H1 (cell line): ENCODE measurements at regions not wholly inside any gene's neighbourhood (a gene's known extent, or its start where the extent isn't known, plus 50 kb on each side); places are given as distances from the start of the nearest gene placed in this dataset.

Experiments
- CTCF ChIA-PET: fragments of 300-600 bp; sonication (Branson Sonifier 250); formaldehyde crosslinking; loops from one replicate; lab custom pipeline; 2021; ENCODE audit not compliant: partially characterized antibody; lab: Charles Lee
- POLR2A ChIA-PET: fragments of 300-600 bp; sonication (Branson Sonifier 250); formaldehyde crosslinking; loops from one replicate; lab custom pipeline; 2021; ENCODE audit warnings: inconsistent platforms; ENCODE audit not compliant: partially characterized antibody; lab: Charles Lee
- DNase-seq, 2 experiments: peaks; one replicate each; pipeline versions ENCODE4 v3.0.0 to v3.0.0-alpha.2; 2010 to 2022; ENCODE audit warnings: low spot score in 2 of 2, low read depth in 1 of 2, mixed read lengths in 1 of 2
- FAIRE-seq: peaks from 2 replicates; lab custom pipeline; 2011; peaks lifted over from hg19 to GRCh38; lab: Jason Lieb, UNC
- H2AFZ ChIP-seq: 2 replicates; pipeline ENCODE4 v1.8.1; 2012; ENCODE audit warnings: low read length, inconsistent platforms
- H2AK5ac ChIP-seq: 2 replicates; pipeline ENCODE4 v1.6.1; 2013; ENCODE audit warnings: low read depth, low read length
- H2BK120ac ChIP-seq: replicated peaks from 2 replicates; pipeline ENCODE3; 2013; ENCODE audit warnings: low read depth, low read length, inconsistent platforms
- H2BK12ac ChIP-seq: 2 replicates; pipeline ENCODE4 v1.6.1; 2013; ENCODE audit warnings: low read depth, low read length
- H2BK15ac ChIP-seq: 2 replicates; pipeline ENCODE4 v1.6.1; 2013; ENCODE audit warnings: low read length
- H2BK20ac ChIP-seq: 2 replicates; pipeline ENCODE4 v1.6.1; 2013; ENCODE audit warnings: low read length
- H2BK5ac ChIP-seq: 2 replicates; pipeline ENCODE4 v1.6.1; 2013; ENCODE audit warnings: low read depth, low read length
- H3K14ac ChIP-seq: 2 replicates; pipeline ENCODE4 v1.6.1; 2013; ENCODE audit warnings: inconsistent platforms; ENCODE audit not compliant: insufficient read length
- H3K18ac ChIP-seq: 2 replicates; pipeline ENCODE4 v1.6.1; 2013; ENCODE audit warnings: low read length; ENCODE audit errors: extremely low read depth
- H3K23ac ChIP-seq: 2 replicates; pipeline ENCODE4 v1.6.1; 2013; ENCODE audit warnings: inconsistent platforms; ENCODE audit not compliant: insufficient read length
- H3K23me2 ChIP-seq: 2 replicates; pipeline ENCODE4 v1.6.1; 2013; ENCODE audit warnings: low read depth, low read length
- H3K27ac ChIP-seq: 2 replicates; pipeline ENCODE4 v1.6.1; 2011; ENCODE audit warnings: low read depth, low read length, inconsistent platforms
- H3K27me3 ChIP-seq, 4 experiments: replicated peaks in 1 of 4; 1 replicate in 1 of 4; 2 replicates in 3 of 4; pipeline versions ENCODE4 v1.6.1 to v1.8.1; 2011 to 2013; ENCODE audit warnings: low read length in 3 of 4, mild to moderate bottlenecking in 3 of 4, inconsistent platforms in 2 of 4, mixed read lengths in 2 of 4, moderate library complexity in 1 of 4; ENCODE audit not compliant: control insufficient read depth in 3 of 4, insufficient read depth in 3 of 4; ENCODE audit errors: extremely low read depth in 1 of 4
- H3K36me3 ChIP-seq, 4 experiments: 2 replicates each; pipeline versions ENCODE4 v1.6.1 to v1.8.1; 2011 to 2013; ENCODE audit warnings: mild to moderate bottlenecking in 4 of 4, low read length in 3 of 4, moderate library complexity in 2 of 4, control low read depth in 1 of 4, inconsistent platforms in 1 of 4; ENCODE audit not compliant: insufficient read depth in 4 of 4, control insufficient read depth in 2 of 4
- H3K4ac ChIP-seq: replicated peaks from 2 replicates; pipeline ENCODE3; 2013; ENCODE audit warnings: low read length, low read depth, mixed read lengths, inconsistent platforms; ENCODE audit not compliant: insufficient read length
- H3K4me1 ChIP-seq, 4 experiments: replicated peaks in 1 of 4; 1 replicate in 1 of 4; 2 replicates in 3 of 4; pipeline versions ENCODE4 v1.6.1 to v1.8.1; 2011 to 2013; ENCODE audit warnings: low read length in 3 of 4, inconsistent platforms in 2 of 4, mixed read lengths in 1 of 4; ENCODE audit not compliant: insufficient read depth in 4 of 4, control insufficient read depth in 3 of 4
- H3K4me2 ChIP-seq, 2 experiments: 2 replicates each; pipeline versions ENCODE4 v1.6.1 to v1.8.1; 2011 to 2013; ENCODE audit warnings: low read depth in 2 of 2, low read length in 2 of 2, control low read depth in 1 of 2, inconsistent platforms in 1 of 2, mild to moderate bottlenecking in 1 of 2; ENCODE audit not compliant: insufficient read depth in 1 of 2
- H3K4me3 ChIP-seq, 4 experiments: fragments of 200-600, 300-600 bp in 1 of 4; sonication (generic), shearing (Covaris generic), sonication (Bioruptor Twin) in 1 of 4; 2 replicates each; pipeline versions ENCODE4 v1.5.1 to v1.8.1; 2011 to 2016; ENCODE audit warnings: low read length in 4 of 4, low read depth in 3 of 4, control low read depth in 2 of 4, inconsistent platforms in 2 of 4, mild to moderate bottlenecking in 2 of 4, mixed read lengths in 1 of 4, moderate library complexity in 1 of 4; ENCODE audit not compliant: insufficient read depth in 2 of 4; ENCODE audit errors: extremely low read depth in 1 of 4
- H3K56ac ChIP-seq: replicated peaks from 2 replicates; pipeline ENCODE3; 2013; ENCODE audit warnings: low read depth, mild to moderate bottlenecking, mixed read lengths, low read length, inconsistent platforms; ENCODE audit not compliant: insufficient read length
- H3K79me1 ChIP-seq: 2 replicates; pipeline ENCODE4 v1.6.1; 2013; ENCODE audit warnings: low read depth, low read length, control low read depth
- H3K79me2 ChIP-seq, 2 experiments: 2 replicates each; pipeline versions ENCODE4 v1.6.1 to v1.8.1; 2012 to 2013; ENCODE audit warnings: low read length in 2 of 2, mild to moderate bottlenecking in 2 of 2, inconsistent platforms in 1 of 2; ENCODE audit not compliant: insufficient read depth in 2 of 2, control insufficient read depth in 1 of 2
- H3K9ac ChIP-seq, 4 experiments: replicated peaks in 1 of 4; 1 replicate in 1 of 4; 2 replicates in 3 of 4; pipeline versions ENCODE4 v1.6.1 to v1.8.1; 2011 to 2013; ENCODE audit warnings: low read depth in 3 of 4, low read length in 3 of 4, control low read depth in 2 of 4, mild to moderate bottlenecking in 2 of 4, moderate library complexity in 2 of 4, inconsistent platforms in 1 of 4; ENCODE audit errors: extremely low read depth in 1 of 4
- H3K9me3 ChIP-seq, 2 experiments: 2 replicates each; pipeline versions ENCODE4 v1.6.1 to v1.8.1; 2012 to 2013; ENCODE audit warnings: mild to moderate bottlenecking in 2 of 2, moderate library complexity in 2 of 2, control low read depth in 1 of 2, inconsistent platforms in 1 of 2, low read depth in 1 of 2, low read length in 1 of 2, mixed read lengths in 1 of 2; ENCODE audit not compliant: insufficient read depth in 2 of 2
- H4K20me1 ChIP-seq, 2 experiments: replicated peaks in 1 of 2; 2 replicates each; pipeline versions ENCODE3 to v1.8.1; 2011 to 2013; ENCODE audit warnings: inconsistent platforms in 2 of 2, low read length in 2 of 2, mild to moderate bottlenecking in 1 of 2; ENCODE audit not compliant: insufficient read depth in 2 of 2, control insufficient read depth in 1 of 2
- H4K5ac ChIP-seq: 2 replicates; pipeline ENCODE4 v1.6.1; 2013; ENCODE audit warnings: low read length, low read depth, mixed read lengths, inconsistent platforms; ENCODE audit not compliant: insufficient read length
- H4K8ac ChIP-seq: 2 replicates; pipeline ENCODE4 v1.8.0; 2013; ENCODE audit warnings: mild to moderate bottlenecking, moderate library complexity, low read length, inconsistent platforms; ENCODE audit not compliant: insufficient read depth; ENCODE audit errors: extremely low read depth
- H4K91ac ChIP-seq: replicated peaks from 2 replicates; pipeline ENCODE3; 2013; ENCODE audit warnings: low read length, mixed read lengths, inconsistent platforms; ENCODE audit not compliant: insufficient read length
- BRCA1 ChIP-seq: IDR thresholded peaks from 2 replicates; pipeline ENCODE4 v1.6.1; 2012; ENCODE audit warnings: low read depth, low read length, improper control_type of control experiment
- GABPA ChIP-seq: IDR thresholded peaks from 2 replicates; pipeline ENCODE4 v1.6.1; 2011; ENCODE audit warnings: mild to moderate bottlenecking, low read length, moderate library complexity, borderline replicate concordance; ENCODE audit not compliant: insufficient read depth
- POLR2AphosphoS5 ChIP-seq: IDR thresholded peaks from 2 replicates; pipeline ENCODE4 v1.6.1; 2011; ENCODE audit warnings: low read depth, low read length
- SRF ChIP-seq: IDR thresholded peaks from 2 replicates; pipeline ENCODE4 v1.6.1; 2011; ENCODE audit warnings: mild to moderate bottlenecking, low read depth, low read length, moderate library complexity
- TAF1 ChIP-seq: IDR thresholded peaks from 2 replicates; pipeline ENCODE4 v1.6.1; 2011; ENCODE audit warnings: mild to moderate bottlenecking, low read depth, low read length
- TAF7 ChIP-seq: optimal IDR thresholded peaks from 2 replicates; pipeline ENCODE3; 2011; ENCODE audit warnings: low read depth, mild to moderate bottlenecking, inconsistent platforms, low read length, moderate library complexity, borderline replicate concordance
- WGBS, 2 experiments: shearing (Covaris generic) in 1 of 2; methylation state at CpG; one replicate each; pipeline versions ENCODE4 v1.1.6 to v1.1.7; 2013 to 2015; ENCODE audit warnings: low lambda C conversion rate in 2 of 2, mixed read lengths in 2 of 2, inconsistent platforms in 1 of 2, low coverage in 1 of 2, missing lambda C conversion rate in 1 of 2; ENCODE audit not compliant: insufficient replicate concordance in 2 of 2, insufficient coverage in 1 of 2, insufficient read length in 1 of 2; ENCODE audit errors: extremely low coverage in 1 of 2, missing lambda C conversion rate in 1 of 2; 5-methylcytosine and 5-hydroxymethylcytosine counted together
- TF ChIP-seq, protein P1 (sequence below), 3 experiments: IDR thresholded peaks; 1 replicate in 2 of 3; 2 replicates in 1 of 3; pipeline versions ENCODE4 v1.5.1 to v1.6.1; 2011; ENCODE audit warnings: low read length in 3 of 3, mild to moderate bottlenecking in 3 of 3, inconsistent platforms in 2 of 3, low read depth in 1 of 3, moderate library complexity in 1 of 3; ENCODE audit not compliant: insufficient read depth in 1 of 3; ENCODE audit errors: control extremely low read depth in 1 of 3
- TF ChIP-seq, protein P2 (sequence below): IDR thresholded peaks from 2 replicates; pipeline ENCODE4 v1.6.1; 2012; ENCODE audit warnings: inconsistent platforms
- TF ChIP-seq, protein P3 (sequence below): IDR thresholded peaks from 2 replicates; pipeline ENCODE4 v1.6.1; 2012; ENCODE audit warnings: low read length, inconsistent platforms

DNA sequence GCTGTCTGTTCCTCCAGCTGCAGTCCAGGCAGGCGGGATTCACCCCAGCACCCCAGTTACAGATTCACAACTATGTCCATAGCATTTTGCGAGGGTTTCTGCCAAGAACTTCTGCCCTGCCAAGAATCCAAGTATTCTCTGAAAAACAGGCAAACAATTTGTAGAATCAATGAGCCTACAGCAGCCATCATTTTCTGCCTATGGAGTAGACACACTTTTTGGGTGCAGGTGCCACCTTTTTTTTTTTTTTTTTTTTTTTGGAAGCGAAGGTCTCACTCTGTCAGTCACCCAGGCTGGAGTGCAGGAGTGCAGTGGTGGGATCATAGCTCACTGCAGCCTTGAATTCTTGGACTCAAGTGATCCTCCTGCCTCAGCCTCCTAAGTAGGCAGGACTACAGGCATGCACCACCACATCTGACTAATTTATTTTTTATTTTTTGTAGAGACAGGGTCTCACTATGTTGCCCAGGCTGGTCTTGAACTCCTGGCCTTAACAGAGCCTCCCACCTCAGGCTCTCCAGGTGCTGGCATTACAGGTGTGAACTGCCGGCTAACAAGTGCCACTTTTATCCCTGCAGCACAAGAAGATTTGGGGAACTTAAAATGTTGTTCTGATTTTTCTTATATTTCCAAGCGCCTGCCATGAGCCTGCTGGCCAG is 195.1 kb downstream of the SNX19 start:
- H2BK120ac ChIP-seq = no peak overlapping the region
- H4K8ac ChIP-seq = no peak overlapping the region
- H2BK12ac ChIP-seq = no peak overlapping the region
- CTCF ChIA-PET = interaction anchor here (0.7 to 1.5 kb wide), 2 partner anchors 14 to 40 kb away, joined by 3 to 4 read pairs; no protein-coding TSS in a partner anchor
- no peak overlapping the region for H3K4ac ChIP-seq
- FAIRE-seq (no peak), DNase-seq (no peak)
- no peak overlapping the region for H4K91ac ChIP-seq
- H3K79me2 ChIP-seq = no peaks in the 10 kb centered on the region
- no peak overlapping the region for H3K14ac ChIP-seq
- H4K20me1 ChIP-seq = no peaks in the 10 kb centered on the region
- no peak overlapping the region for H4K5ac ChIP-seq
- H3K4me3 ChIP-seq = no peak overlapping the region
- H3K56ac ChIP-seq = no peak overlapping the region
- POLR2A ChIA-PET = no interaction called here
- H3K36me3 ChIP-seq = no peaks in the 10 kb centered on the region
- no peak overlapping the region for H3K27ac ChIP-seq
- H2BK20ac ChIP-seq = no peak overlapping the region
- H3K79me1 ChIP-seq = no peaks in the 10 kb centered on the region
- H3K9ac ChIP-seq = no peak overlapping the region
- no peak overlapping the region for H2BK15ac ChIP-seq
- H3K18ac ChIP-seq = no peak overlapping the region
- no peak overlapping the region for H3K4me2 ChIP-seq
- H3K4me1 ChIP-seq = no peaks in the 10 kb centered on the region
- H3K23me2 ChIP-seq = no peaks in the 10 kb centered on the region
- H2AK5ac ChIP-seq = no peak overlapping the region
- H3K23ac ChIP-seq = no peak overlapping the region
- no peaks in the 10 kb centered on the region for H3K9me3 ChIP-seq
- H3K27me3 ChIP-seq = 0 out of 7 replicates have a peak, but pooled peaks cover 0 to 2% (median 0%) of the 10 kb centered on the region in 4 experiments
- WGBS, 2 experiments = 85% methylated on average over 4 of the region's 5 CpGs; no CpG with 5 or more reads in 1 of the 2 experiments
- no peak overlapping the region for H2BK5ac ChIP-seq
- no peak overlapping the region for H2AFZ ChIP-seq
- TF ChIP-seq TAF1 (no peak), SRF (no peak), GABPA (no peak), POLR2AphosphoS5 (no peak), BRCA1 (no peak), TAF7 (no peak)
- TF ChIP-seq, protein P1, sequence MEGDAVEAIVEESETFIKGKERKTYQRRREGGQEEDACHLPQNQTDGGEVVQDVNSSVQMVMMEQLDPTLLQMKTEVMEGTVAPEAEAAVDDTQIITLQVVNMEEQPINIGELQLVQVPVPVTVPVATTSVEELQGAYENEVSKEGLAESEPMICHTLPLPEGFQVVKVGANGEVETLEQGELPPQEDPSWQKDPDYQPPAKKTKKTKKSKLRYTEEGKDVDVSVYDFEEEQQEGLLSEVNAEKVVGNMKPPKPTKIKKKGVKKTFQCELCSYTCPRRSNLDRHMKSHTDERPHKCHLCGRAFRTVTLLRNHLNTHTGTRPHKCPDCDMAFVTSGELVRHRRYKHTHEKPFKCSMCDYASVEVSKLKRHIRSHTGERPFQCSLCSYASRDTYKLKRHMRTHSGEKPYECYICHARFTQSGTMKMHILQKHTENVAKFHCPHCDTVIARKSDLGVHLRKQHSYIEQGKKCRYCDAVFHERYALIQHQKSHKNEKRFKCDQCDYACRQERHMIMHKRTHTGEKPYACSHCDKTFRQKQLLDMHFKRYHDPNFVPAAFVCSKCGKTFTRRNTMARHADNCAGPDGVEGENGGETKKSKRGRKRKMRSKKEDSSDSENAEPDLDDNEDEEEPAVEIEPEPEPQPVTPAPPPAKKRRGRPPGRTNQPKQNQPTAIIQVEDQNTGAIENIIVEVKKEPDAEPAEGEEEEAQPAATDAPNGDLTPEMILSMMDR (IDR thresholded peaks at IDR 0.05; ENCODE audit: control extremely low read depth in 1 of 3, insufficient read depth in 1 of 3, low read depth in 1 of 3, low read length in 3 of 3) = no peak
- TF ChIP-seq, protein P2, sequence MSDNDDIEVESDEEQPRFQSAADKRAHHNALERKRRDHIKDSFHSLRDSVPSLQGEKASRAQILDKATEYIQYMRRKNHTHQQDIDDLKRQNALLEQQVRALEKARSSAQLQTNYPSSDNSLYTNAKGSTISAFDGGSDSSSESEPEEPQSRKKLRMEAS = no peak
- TF ChIP-seq, protein P3, sequence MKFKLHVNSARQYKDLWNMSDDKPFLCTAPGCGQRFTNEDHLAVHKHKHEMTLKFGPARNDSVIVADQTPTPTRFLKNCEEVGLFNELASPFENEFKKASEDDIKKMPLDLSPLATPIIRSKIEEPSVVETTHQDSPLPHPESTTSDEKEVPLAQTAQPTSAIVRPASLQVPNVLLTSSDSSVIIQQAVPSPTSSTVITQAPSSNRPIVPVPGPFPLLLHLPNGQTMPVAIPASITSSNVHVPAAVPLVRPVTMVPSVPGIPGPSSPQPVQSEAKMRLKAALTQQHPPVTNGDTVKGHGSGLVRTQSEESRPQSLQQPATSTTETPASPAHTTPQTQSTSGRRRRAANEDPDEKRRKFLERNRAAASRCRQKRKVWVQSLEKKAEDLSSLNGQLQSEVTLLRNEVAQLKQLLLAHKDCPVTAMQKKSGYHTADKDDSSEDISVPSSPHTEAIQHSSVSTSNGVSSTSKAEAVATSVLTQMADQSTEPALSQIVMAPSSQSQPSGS = no peak
